Panc1 (cell line): ENCODE measurements at regions not wholly inside any gene's neighbourhood (a gene's known extent, or its start where the extent isn't known, plus 50 kb on each side); places are given as distances from the start of the nearest gene placed in this dataset.

Experiments
- ATAC-seq: fragments of 200-7000 bp; cut with Tn5 transposase; 2 replicates; pipeline ENCODE4 v1.9.1; 2020; ENCODE audit warnings: mild to moderate bottlenecking, moderate library complexity
- BruUV-seq: library from RNA; stranded (reverse); fragments of 400-500 nt; replicated peaks from 2 replicates; lab custom pipeline; 2021; lab: Mats Ljungman, UMichigan
- CTCF ChIA-PET: fragments of 300-600 bp; sonication (Branson Sonifier 250); formaldehyde crosslinking; loops from one replicate; lab custom pipeline; 2022; ENCODE audit warnings: antibody characterized with exemption; lab: Charles Lee
- POLR2A ChIA-PET: fragments of 300-600 bp; sonication (Branson Sonifier 250); formaldehyde crosslinking; loops from one replicate; lab custom pipeline; 2022; ENCODE audit warnings: antibody characterized with exemption; lab: Charles Lee
- DNase-seq: peaks from one replicate; pipeline ENCODE4 v3.0.0-alpha.2; 2010; ENCODE audit warnings: low read depth, low spot score
- H3K27ac ChIP-seq: 2 replicates; pipeline ENCODE4 v1.5.1; 2011; ENCODE audit warnings: mild to moderate bottlenecking, low read length, inconsistent platforms
- H3K27me3 ChIP-seq: fragments of 200-500 bp; sonication (Bioruptor generic); 2 replicates; pipeline ENCODE4 v1.6.0; 2014; ENCODE audit warnings: low read length, inconsistent platforms; ENCODE audit not compliant: control insufficient read depth, insufficient read depth
- H3K36me3 ChIP-seq: fragments of 200-500 bp; sonication (Bioruptor generic); 2 replicates; pipeline ENCODE4 v1.5.1; 2014; ENCODE audit warnings: inconsistent platforms, mild to moderate bottlenecking, low read length, moderate library complexity; ENCODE audit not compliant: control insufficient read depth, insufficient read depth
- H3K4me1 ChIP-seq: 2 replicates; pipeline ENCODE4 v1.5.1; 2011; ENCODE audit warnings: inconsistent platforms, mild to moderate bottlenecking, low read length, moderate library complexity; ENCODE audit not compliant: control insufficient read depth, insufficient read depth
- H3K4me3 ChIP-seq, 2 experiments: 2 replicates each; pipeline ENCODE4 v1.5.1; 2011 to 2012; ENCODE audit warnings: low read depth in 2 of 2, low read length in 2 of 2, mild to moderate bottlenecking in 2 of 2, inconsistent platforms in 1 of 2, moderate library complexity in 1 of 2
- H3K9me3 ChIP-seq: fragments of 200-500 bp; sonication (Bioruptor generic); 2 replicates; pipeline ENCODE4 v1.5.1; 2014; ENCODE audit warnings: low read depth, mild to moderate bottlenecking, inconsistent platforms, low read length, moderate library complexity; ENCODE audit not compliant: control insufficient read depth, insufficient read depth
- POLR2AphosphoS5 ChIP-seq: IDR thresholded peaks from 2 replicates; pipeline ENCODE4 v1.6.1; 2012; ENCODE audit warnings: mild to moderate bottlenecking, low read depth, low read length, moderate library complexity
- SIN3A ChIP-seq: IDR thresholded peaks from 2 replicates; pipeline ENCODE4 v1.6.1; 2012; ENCODE audit warnings: low read depth, mild to moderate bottlenecking, low read length, moderate library complexity, borderline replicate concordance; ENCODE audit not compliant: insufficient read depth
- TCF7L2 ChIP-seq: IDR thresholded peaks from 2 replicates; pipeline ENCODE4 v1.6.1; 2011; ENCODE audit warnings: mild to moderate bottlenecking, low read depth, low read length, inconsistent platforms
- in situ Hi-C: cut with HindIII; loops from 2 replicates; pipeline ENCODE4 v1.10.0; 2016; ENCODE audit warnings: low sequenced_read_pairs, low pct_unique_long_range_greater_than_20kb
- intact Hi-C: fragments of 100-400 bp; cut with micrococcal nuclease; formaldehyde crosslinking; loops from one replicate; pipeline ENCODE4 v1.10.0; 2022; ENCODE audit not compliant: unreplicated experiment
- TF ChIP-seq, protein P1 (sequence below), 2 experiments: IDR thresholded peaks; 2 replicates each; pipeline ENCODE4 v1.6.1; 2011 to 2012; ENCODE audit warnings: low read depth in 2 of 2, control low read depth in 1 of 2, low read length in 1 of 2, mild to moderate bottlenecking in 1 of 2, moderate library complexity in 1 of 2; ENCODE audit not compliant: insufficient read depth in 1 of 2
- TF ChIP-seq, protein P2 (sequence below): fragments of 450-650 bp; IDR thresholded peaks from 2 replicates; pipeline ENCODE4 v1.5.1; 2017; ENCODE audit warnings: mild to moderate bottlenecking

DNA sequence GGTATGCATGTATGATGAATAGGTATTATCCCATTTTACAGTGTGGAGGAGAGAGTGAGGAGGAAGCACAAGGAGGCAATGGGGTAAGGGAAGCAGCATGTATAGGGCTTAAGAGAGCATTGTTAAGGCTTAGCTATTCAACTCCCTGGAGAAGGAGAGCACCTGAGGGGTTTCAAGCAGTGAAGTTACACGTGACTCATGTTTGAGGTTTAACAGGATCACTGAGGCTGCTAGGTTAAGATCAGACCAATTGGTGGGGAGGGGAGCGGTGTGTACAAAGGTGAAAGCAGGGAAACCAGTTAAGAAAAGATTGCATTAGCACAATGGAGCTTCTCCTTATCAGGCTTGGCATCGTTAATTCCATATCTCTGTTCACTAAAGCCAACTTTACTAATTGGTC, 64.4 kb upstream of the NHSL1 start:
- DNase-seq (no peak), ATAC-seq (no peak)
- POLR2A ChIA-PET = no interaction called here
- Histone ChIP-seq H3K9me3 (no peaks in the 10 kb centered on the region), H3K36me3 (no peaks in the 10 kb centered on the region), H3K4me1 (no peaks in the 10 kb centered on the region), H3K27ac (no peak overlapping the region), H3K4me3 (no peak overlapping the region), H3K27me3 (no peaks in the 10 kb centered on the region)
- in situ Hi-C loops = no loop called here
- CTCF ChIA-PET = interaction anchor here (0.5 kb wide), 1 partner anchor 216 kb away, joined by 3 read pairs; no protein-coding TSS in a partner anchor
- intact Hi-C loops = no loop called here
- TF ChIP-seq, protein P1, sequence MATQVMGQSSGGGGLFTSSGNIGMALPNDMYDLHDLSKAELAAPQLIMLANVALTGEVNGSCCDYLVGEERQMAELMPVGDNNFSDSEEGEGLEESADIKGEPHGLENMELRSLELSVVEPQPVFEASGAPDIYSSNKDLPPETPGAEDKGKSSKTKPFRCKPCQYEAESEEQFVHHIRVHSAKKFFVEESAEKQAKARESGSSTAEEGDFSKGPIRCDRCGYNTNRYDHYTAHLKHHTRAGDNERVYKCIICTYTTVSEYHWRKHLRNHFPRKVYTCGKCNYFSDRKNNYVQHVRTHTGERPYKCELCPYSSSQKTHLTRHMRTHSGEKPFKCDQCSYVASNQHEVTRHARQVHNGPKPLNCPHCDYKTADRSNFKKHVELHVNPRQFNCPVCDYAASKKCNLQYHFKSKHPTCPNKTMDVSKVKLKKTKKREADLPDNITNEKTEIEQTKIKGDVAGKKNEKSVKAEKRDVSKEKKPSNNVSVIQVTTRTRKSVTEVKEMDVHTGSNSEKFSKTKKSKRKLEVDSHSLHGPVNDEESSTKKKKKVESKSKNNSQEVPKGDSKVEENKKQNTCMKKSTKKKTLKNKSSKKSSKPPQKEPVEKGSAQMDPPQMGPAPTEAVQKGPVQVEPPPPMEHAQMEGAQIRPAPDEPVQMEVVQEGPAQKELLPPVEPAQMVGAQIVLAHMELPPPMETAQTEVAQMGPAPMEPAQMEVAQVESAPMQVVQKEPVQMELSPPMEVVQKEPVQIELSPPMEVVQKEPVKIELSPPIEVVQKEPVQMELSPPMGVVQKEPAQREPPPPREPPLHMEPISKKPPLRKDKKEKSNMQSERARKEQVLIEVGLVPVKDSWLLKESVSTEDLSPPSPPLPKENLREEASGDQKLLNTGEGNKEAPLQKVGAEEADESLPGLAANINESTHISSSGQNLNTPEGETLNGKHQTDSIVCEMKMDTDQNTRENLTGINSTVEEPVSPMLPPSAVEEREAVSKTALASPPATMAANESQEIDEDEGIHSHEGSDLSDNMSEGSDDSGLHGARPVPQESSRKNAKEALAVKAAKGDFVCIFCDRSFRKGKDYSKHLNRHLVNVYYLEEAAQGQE (IDR thresholded peaks at IDR 0.05; ENCODE audit: insufficient read depth in 1 of 2, low read depth in 2 of 2, low read length in 1 of 2) = no peak
- TF ChIP-seq SIN3A (no peak), TCF7L2 (no peak), POLR2AphosphoS5 (no peak)
- TF ChIP-seq, protein P2, sequence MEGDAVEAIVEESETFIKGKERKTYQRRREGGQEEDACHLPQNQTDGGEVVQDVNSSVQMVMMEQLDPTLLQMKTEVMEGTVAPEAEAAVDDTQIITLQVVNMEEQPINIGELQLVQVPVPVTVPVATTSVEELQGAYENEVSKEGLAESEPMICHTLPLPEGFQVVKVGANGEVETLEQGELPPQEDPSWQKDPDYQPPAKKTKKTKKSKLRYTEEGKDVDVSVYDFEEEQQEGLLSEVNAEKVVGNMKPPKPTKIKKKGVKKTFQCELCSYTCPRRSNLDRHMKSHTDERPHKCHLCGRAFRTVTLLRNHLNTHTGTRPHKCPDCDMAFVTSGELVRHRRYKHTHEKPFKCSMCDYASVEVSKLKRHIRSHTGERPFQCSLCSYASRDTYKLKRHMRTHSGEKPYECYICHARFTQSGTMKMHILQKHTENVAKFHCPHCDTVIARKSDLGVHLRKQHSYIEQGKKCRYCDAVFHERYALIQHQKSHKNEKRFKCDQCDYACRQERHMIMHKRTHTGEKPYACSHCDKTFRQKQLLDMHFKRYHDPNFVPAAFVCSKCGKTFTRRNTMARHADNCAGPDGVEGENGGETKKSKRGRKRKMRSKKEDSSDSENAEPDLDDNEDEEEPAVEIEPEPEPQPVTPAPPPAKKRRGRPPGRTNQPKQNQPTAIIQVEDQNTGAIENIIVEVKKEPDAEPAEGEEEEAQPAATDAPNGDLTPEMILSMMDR = no peak
- BruUV-seq = no TSS peak

DNA sequence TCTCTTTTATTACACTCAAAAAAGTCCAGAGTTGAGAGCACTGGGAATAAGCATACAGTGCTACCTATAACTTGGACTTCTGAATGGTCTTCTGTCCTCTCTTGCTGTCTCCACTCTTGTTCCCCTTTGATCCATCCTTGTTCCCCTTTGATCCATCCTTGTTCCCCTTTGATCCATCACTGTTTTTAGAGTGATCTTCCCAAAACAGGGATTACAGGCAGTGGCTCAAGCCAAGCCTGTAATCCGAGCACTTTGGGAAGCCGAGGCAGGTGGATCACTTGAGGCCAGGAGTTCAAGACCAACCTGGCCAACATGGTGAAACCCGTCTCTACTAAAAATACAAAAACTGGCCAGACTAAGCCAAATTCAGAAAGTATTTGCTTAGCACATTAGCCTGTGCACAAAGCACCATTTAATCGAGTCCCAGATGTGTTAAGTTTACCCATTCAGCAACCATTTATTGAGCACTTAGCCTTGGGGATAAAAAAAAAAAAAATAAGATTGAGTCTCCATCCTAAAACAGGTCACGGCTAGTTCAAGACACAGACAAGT, 65.0 kb upstream of the NHSL1 start:
- ATAC-seq (no peak), DNase-seq (no peak)
- in situ Hi-C loops (no loop called here), intact Hi-C loops (no loop called here)
- TF ChIP-seq POLR2AphosphoS5 (no peak), TCF7L2 (no peak), SIN3A (no peak)
- TF ChIP-seq, protein P2 = no peak
- TF ChIP-seq, protein P1 (IDR thresholded peaks at IDR 0.05; ENCODE audit: insufficient read depth in 1 of 2, low read depth in 2 of 2, low read length in 1 of 2) = no peak
- no peaks in the 10 kb centered on the region for H3K9me3 ChIP-seq
- no TSS peak for BruUV-seq
- no peaks in the 10 kb centered on the region for H3K36me3 ChIP-seq
- H3K4me3 ChIP-seq = no peak overlapping the region
- H3K27me3 ChIP-seq = no peaks in the 10 kb centered on the region
- CTCF ChIA-PET = interaction anchor here (0.9 kb wide), 1 partner anchor 141 kb away, joined by 3 read pairs; no protein-coding TSS in a partner anchor
- H3K27ac ChIP-seq = no peak overlapping the region
- POLR2A ChIA-PET = no interaction called here
- no peaks in the 10 kb centered on the region for H3K4me1 ChIP-seq
